HepG2 (cell line): ENCODE measurements at regions not wholly inside any gene's neighbourhood (a gene's known extent, or its start where the extent isn't known, plus 50 kb on each side); places are given as distances from the start of the nearest gene placed in this dataset.

Source experiments
- ATAD3A ChIP-seq: sonication (generic); formaldehyde crosslinking; IDR thresholded peaks from 2 replicates; pipeline ENCODE4 v1.4.0; 2020; ENCODE audit warnings: missing genetic modification reagents
- ATRX ChIP-seq: sonication (generic); formaldehyde crosslinking; IDR thresholded peaks from 2 replicates; pipeline ENCODE4 v1.4.0; 2020; ENCODE audit warnings: missing genetic modification reagents, borderline replicate concordance
- CAMTA2 ChIP-seq: sonication (generic); formaldehyde crosslinking; IDR thresholded peaks from 2 replicates; pipeline ENCODE4 v1.4.0; 2020; ENCODE audit warnings: mild to moderate bottlenecking, missing genetic modification reagents, borderline replicate concordance
- E2F1 ChIP-seq: sonication (generic); formaldehyde crosslinking; IDR thresholded peaks from 2 replicates; pipeline ENCODE4 v1.5.0; 2020; ENCODE audit warnings: missing genetic modification reagents
- IRF9 ChIP-seq: sonication (generic); formaldehyde crosslinking; IDR thresholded peaks from 2 replicates; pipeline ENCODE4 v1.8.0; 2022; ENCODE audit warnings: missing genetic modification reagents, mild to moderate bottlenecking, borderline replicate concordance
- MATR3 ChIP-seq: sonication (generic); formaldehyde crosslinking; IDR thresholded peaks from 2 replicates; pipeline ENCODE4 v1.4.0; 2020; ENCODE audit warnings: missing genetic modification reagents
- MTF1 ChIP-seq: sonication (generic); formaldehyde crosslinking; IDR thresholded peaks from 2 replicates; pipeline ENCODE4 v1.5.0; 2020; ENCODE audit warnings: missing genetic modification reagents
- NR2C2 ChIP-seq: sonication (generic); formaldehyde crosslinking; IDR thresholded peaks from 2 replicates; pipeline ENCODE4 v1.4.0; 2020; ENCODE audit warnings: missing genetic modification reagents, mild to moderate bottlenecking, moderate library complexity, borderline replicate concordance
- PLSCR1 ChIP-seq: sonication (generic); formaldehyde crosslinking; IDR thresholded peaks from 2 replicates; pipeline ENCODE4 v1.5.0; 2020; ENCODE audit warnings: missing genetic modification reagents, mild to moderate bottlenecking, borderline replicate concordance
- RERE ChIP-seq: IDR thresholded peaks from 2 replicates; pipeline ENCODE4 v1.6.1; 2016; ENCODE audit warnings: low read depth, missing genetic modification reagents, missing compliant biosample characterization
- SP4 ChIP-seq: sonication (generic); formaldehyde crosslinking; IDR thresholded peaks from 2 replicates; pipeline ENCODE4 v1.8.1; 2023; ENCODE audit warnings: mild to moderate bottlenecking, missing genetic modification reagents
- STAG1 ChIP-seq: sonication (generic); formaldehyde crosslinking; IDR thresholded peaks from 2 replicates; pipeline ENCODE4 v1.4.0; 2020; ENCODE audit warnings: missing genetic modification reagents
- TFAP4 ChIP-seq: sonication (generic); IDR thresholded peaks from 2 replicates; pipeline ENCODE4 v1.6.1; 2016; ENCODE audit warnings: low read depth, borderline replicate concordance
- TFDP2 ChIP-seq: sonication (generic); formaldehyde crosslinking; IDR thresholded peaks from 2 replicates; pipeline ENCODE4 v1.4.0; 2020; ENCODE audit warnings: missing genetic modification reagents
- ZNF224 ChIP-seq: sonication (generic); formaldehyde crosslinking; IDR thresholded peaks from 2 replicates; pipeline ENCODE4 v1.5.0; 2020; ENCODE audit warnings: mild to moderate bottlenecking, missing genetic modification reagents
- ZNF430 ChIP-seq: sonication (generic); formaldehyde crosslinking; IDR thresholded peaks from 2 replicates; pipeline ENCODE4 v1.9.0; 2021; ENCODE audit warnings: mild to moderate bottlenecking, missing genetic modification reagents
- ZNF441 ChIP-seq: sonication (generic); formaldehyde crosslinking; IDR thresholded peaks from 2 replicates; pipeline ENCODE4 v1.7.0; 2021; ENCODE audit warnings: missing genetic modification reagents, borderline replicate concordance
- ZNF616 ChIP-seq: sonication (generic); formaldehyde crosslinking; IDR thresholded peaks from 2 replicates; pipeline ENCODE4 v1.5.0; 2020; ENCODE audit warnings: low read depth, mild to moderate bottlenecking, missing genetic modification reagents
- ZNF737 ChIP-seq: sonication (generic); formaldehyde crosslinking; IDR thresholded peaks from 2 replicates; pipeline ENCODE4 v1.5.0; 2020; ENCODE audit warnings: missing genetic modification reagents, mild to moderate bottlenecking, borderline replicate concordance
- ZNF761 ChIP-seq: sonication (generic); formaldehyde crosslinking; conservative IDR thresholded peaks from 2 replicates; pipeline ENCODE4 v1.4.0; 2020; ENCODE audit warnings: mild to moderate bottlenecking, missing genetic modification reagents

GRCh38 chr6:168200571-168201134 lies 118.9 kb downstream of the DACT2 start (continued):
- TF ChIP-seq IRF9 (CRISPR knock-in tag) (peak; percentile 77; the same call in 1 of the 2 replicates), ZNF441 (peak; percentile 86), TFAP4 (peak; percentile 50; the same call in 1 of the 2 replicates), ZNF616 (CRISPR knock-in tag) (no peak), MATR3 (no peak), E2F1 (CRISPR knock-in tag) (no peak), ZNF737 (CRISPR knock-in tag) (no peak), ZNF761 (CRISPR knock-in tag) (no peak), CAMTA2 (CRISPR knock-in tag) (no peak), STAG1 (CRISPR knock-in tag) (0 out of 2 replicates have a peak, but pooled peaks have one; percentile 22), SP4 (CRISPR knock-in tag) (no peak), NR2C2 (CRISPR knock-in tag) (peak; percentile 93), ATAD3A (CRISPR knock-in tag) (no peak), ZNF430 (no peak), TFDP2 (CRISPR knock-in tag) (no peak), PLSCR1 (CRISPR knock-in tag) (no peak), RERE (CRISPR knock-in tag) (no peak), MTF1 (no peak), ATRX (CRISPR knock-in tag) (no peak), ZNF224 (CRISPR knock-in tag) (no peak)
